ENCODE measurements at regions not wholly inside any gene's neighbourhood (a gene's known extent, or its start where the extent isn't known, plus 50 kb on each side); places are given as distances from the start of the nearest gene placed in this dataset.

DNA sequence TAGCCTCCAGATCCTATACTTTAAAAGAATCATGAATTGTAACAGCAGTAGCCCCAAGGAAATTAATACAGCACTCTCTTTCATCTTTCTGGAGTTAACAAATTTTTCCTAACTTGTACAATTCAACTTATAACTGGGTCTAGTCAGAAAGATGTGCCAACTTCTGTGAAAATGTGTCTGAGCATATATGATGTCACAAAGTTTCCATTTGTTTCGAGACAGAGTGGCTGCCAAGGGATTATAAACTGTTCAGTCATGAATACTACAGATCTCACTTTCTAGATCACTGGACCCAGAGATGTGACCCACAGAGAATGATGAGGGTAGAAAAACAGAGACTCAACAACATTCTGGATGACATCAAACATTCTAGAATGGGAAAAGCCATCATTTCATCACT is 249.2 kb upstream of the PHF14 start:
- RAD21 ChIA-PET (ENCODE audit: low non-redundant PET in 1 of 2, low total read pairs in 2 of 2, uncharacterized antibody in 2 of 2, unreplicated experiment in 2 of 2) = no interaction called here
- intact Hi-C loops (cut with micrococcal nuclease) = no loop called here

More for the DNA sequence above, 249.2 kb upstream of the PHF14 start:
- ChIA-PET POLR2A (no interaction called here), CTCF (no interaction called here)
- Histone ChIP-seq H3K9ac (ENCODE audit: low read length) (no peak overlapping the region), H3K9me2 (ENCODE audit: insufficient read depth) (no peaks in the 10 kb centered on the region), H3K4me3 (replicated peaks in 1 of 2; ENCODE audit: low read depth in 1 of 2, low read length in 2 of 2) (no peak overlapping the region), H4K20me1 (ENCODE audit: insufficient read depth) (no peaks in the 10 kb centered on the region), H3K4me1 (ENCODE audit: control insufficient read depth in 1 of 2, insufficient read depth in 2 of 2, low read length in 2 of 2) (no peaks in the 10 kb centered on the region), H3K4me2 (ENCODE audit: low read length) (no peak overlapping the region), H2AFZ (ENCODE audit: low read depth, low read length, poor library complexity, severe bottlenecking) (no peak overlapping the region), H3K27ac (ENCODE audit: low read depth, low read length) (no peak overlapping the region), H3K27me3 (ENCODE audit: insufficient read depth, low read length) (no peaks in the 10 kb centered on the region), H3K36me3 (ENCODE audit: control insufficient read depth in 1 of 2, insufficient read depth in 2 of 2, low read length in 2 of 2) (no peaks in the 10 kb centered on the region), H3K79me2 (ENCODE audit: insufficient read depth, low read length) (no peaks in the 10 kb centered on the region), H3K9me3 (ENCODE audit: control insufficient read depth in 1 of 2, insufficient read depth in 1 of 2, low read depth in 1 of 2, low read length in 2 of 2) (no peaks in the 10 kb centered on the region)
- TF ChIP-seq SIN3A (IDR thresholded peaks at IDR 0.05; ENCODE audit: low read depth) (no peak), EZH2phosphoT487 (IDR thresholded peaks at IDR 0.05; ENCODE audit: borderline replicate concordance) (no peak), YY1 (IDR thresholded peaks at IDR 0.05; ENCODE audit: extremely low read depth, insufficient replicate concordance, low read depth, low read length) (no peak), JUND (IDR thresholded peaks at IDR 0.05) (no peak), POLR2AphosphoS5 (IDR thresholded peaks at IDR 0.05; ENCODE audit: low read depth, low read length) (no peak), POLR2A (IDR thresholded peaks at IDR 0.05; ENCODE audit: borderline replicate concordance, extremely low read depth, insufficient read depth, insufficient read length) (no peak), FOSL1 (IDR thresholded peaks at IDR 0.05; ENCODE audit: low read depth) (no peak), EGR1 (IDR thresholded peaks at IDR 0.05; ENCODE audit: low read depth) (no peak), SRF (IDR thresholded peaks at IDR 0.05; ENCODE audit: low read depth) (no peak), CEBPB (IDR thresholded peaks at IDR 0.05; ENCODE audit: low read depth) (no peak)
- TF ChIP-seq, protein P1, sequence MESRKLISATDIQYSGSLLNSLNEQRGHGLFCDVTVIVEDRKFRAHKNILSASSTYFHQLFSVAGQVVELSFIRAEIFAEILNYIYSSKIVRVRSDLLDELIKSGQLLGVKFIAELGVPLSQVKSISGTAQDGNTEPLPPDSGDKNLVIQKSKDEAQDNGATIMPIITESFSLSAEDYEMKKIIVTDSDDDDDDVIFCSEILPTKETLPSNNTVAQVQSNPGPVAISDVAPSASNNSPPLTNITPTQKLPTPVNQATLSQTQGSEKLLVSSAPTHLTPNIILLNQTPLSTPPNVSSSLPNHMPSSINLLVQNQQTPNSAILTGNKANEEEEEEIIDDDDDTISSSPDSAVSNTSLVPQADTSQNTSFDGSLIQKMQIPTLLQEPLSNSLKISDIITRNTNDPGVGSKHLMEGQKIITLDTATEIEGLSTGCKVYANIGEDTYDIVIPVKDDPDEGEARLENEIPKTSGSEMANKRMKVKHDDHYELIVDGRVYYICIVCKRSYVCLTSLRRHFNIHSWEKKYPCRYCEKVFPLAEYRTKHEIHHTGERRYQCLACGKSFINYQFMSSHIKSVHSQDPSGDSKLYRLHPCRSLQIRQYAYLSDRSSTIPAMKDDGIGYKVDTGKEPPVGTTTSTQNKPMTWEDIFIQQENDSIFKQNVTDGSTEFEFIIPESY (IDR thresholded peaks at IDR 0.05; ENCODE audit: extremely low read depth, insufficient replicate concordance, low read length) = no peak
- TF ChIP-seq, protein P2, sequence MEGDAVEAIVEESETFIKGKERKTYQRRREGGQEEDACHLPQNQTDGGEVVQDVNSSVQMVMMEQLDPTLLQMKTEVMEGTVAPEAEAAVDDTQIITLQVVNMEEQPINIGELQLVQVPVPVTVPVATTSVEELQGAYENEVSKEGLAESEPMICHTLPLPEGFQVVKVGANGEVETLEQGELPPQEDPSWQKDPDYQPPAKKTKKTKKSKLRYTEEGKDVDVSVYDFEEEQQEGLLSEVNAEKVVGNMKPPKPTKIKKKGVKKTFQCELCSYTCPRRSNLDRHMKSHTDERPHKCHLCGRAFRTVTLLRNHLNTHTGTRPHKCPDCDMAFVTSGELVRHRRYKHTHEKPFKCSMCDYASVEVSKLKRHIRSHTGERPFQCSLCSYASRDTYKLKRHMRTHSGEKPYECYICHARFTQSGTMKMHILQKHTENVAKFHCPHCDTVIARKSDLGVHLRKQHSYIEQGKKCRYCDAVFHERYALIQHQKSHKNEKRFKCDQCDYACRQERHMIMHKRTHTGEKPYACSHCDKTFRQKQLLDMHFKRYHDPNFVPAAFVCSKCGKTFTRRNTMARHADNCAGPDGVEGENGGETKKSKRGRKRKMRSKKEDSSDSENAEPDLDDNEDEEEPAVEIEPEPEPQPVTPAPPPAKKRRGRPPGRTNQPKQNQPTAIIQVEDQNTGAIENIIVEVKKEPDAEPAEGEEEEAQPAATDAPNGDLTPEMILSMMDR (IDR thresholded peaks at IDR 0.05 in 2 of 3, conservative IDR thresholded peaks at IDR 0.05 in 1 of 3; ENCODE audit: borderline replicate concordance in 1 of 3, insufficient read depth in 1 of 3, low read depth in 2 of 3, low read length in 2 of 3) = no peak
- TF ChIP-seq, protein P3, sequence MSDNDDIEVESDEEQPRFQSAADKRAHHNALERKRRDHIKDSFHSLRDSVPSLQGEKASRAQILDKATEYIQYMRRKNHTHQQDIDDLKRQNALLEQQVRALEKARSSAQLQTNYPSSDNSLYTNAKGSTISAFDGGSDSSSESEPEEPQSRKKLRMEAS (IDR thresholded peaks at IDR 0.05) = no peak
- TF ChIP-seq, protein P4, sequence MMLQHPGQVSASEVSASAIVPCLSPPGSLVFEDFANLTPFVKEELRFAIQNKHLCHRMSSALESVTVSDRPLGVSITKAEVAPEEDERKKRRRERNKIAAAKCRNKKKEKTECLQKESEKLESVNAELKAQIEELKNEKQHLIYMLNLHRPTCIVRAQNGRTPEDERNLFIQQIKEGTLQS (IDR thresholded peaks at IDR 0.05) = no peak
- no TSS peak for BruUV-seq (replicated peaks)
- DNase-seq (ENCODE audit: low read depth, low spot score) (no peak), ATAC-seq (no peak)
